ENCODE measurements at regions not wholly inside any gene's neighbourhood (a gene's known extent, or its start where the extent isn't known, plus 50 kb on each side); places are given as distances from the start of the nearest gene placed in this dataset.

GRCh38 chr10:106254071-106254470 is 910.4 kb downstream of the SORCS1 start:
- Histone ChIP-seq H3K79me1 (ENCODE audit: low read depth in 1 of 2, low read length in 2 of 2) (no peaks in the 10 kb centered on the region), H3K9me3 (ENCODE audit: control insufficient read depth, insufficient read depth, low read length) (no peaks in the 10 kb centered on the region; the same call in none of the 2 replicates), H3K56ac (ENCODE audit: extremely low read depth, insufficient read depth, low read length) (no peak overlapping the region), H3K23ac (ENCODE audit: low read depth, low read length) (no peak overlapping the region), H3K4me1 (ENCODE audit: control insufficient read depth, insufficient read depth, low read length) (no peaks in the 10 kb centered on the region), H3K14ac (replicated peaks; ENCODE audit: low read depth, low read length) (no peak overlapping the region), H3K18ac (ENCODE audit: low read depth, low read length) (no peak overlapping the region), H2AFZ (replicated peaks; ENCODE audit: low read length, poor library complexity) (no peak overlapping the region), H2AK5ac (ENCODE audit: low read depth, low read length) (no peak overlapping the region), H2BK15ac (ENCODE audit: low read depth, low read length) (no peak overlapping the region), H3K4me3 (ENCODE audit: insufficient read depth, low read depth, low read length) (no peak overlapping the region), H2AK9ac (replicated peaks; ENCODE audit: low read depth, low read length, poor library complexity) (no peak overlapping the region), H3K27me3 (ENCODE audit: control insufficient read depth, insufficient read depth, low read length) (no peaks in the 10 kb centered on the region), H3K9ac (ENCODE audit: low read depth, low read length) (no peak overlapping the region), H2BK20ac (ENCODE audit: low read depth, low read length) (no peak overlapping the region), H3K4me2 (ENCODE audit: low read depth, low read length) (no peak overlapping the region), H3K36me3 (ENCODE audit: control insufficient read depth, insufficient read depth, low read length) (no peaks in the 10 kb centered on the region), H3K27ac (ENCODE audit: insufficient read depth, low read length) (no peak overlapping the region), H4K8ac (ENCODE audit: low read depth in 2 of 2, low read length in 2 of 2) (no peak overlapping the region), H3K4ac (ENCODE audit: low read depth, low read length) (no peak overlapping the region), H4K91ac (ENCODE audit: insufficient read depth, low read depth, low read length) (no peak overlapping the region), H4K20me1 (ENCODE audit: insufficient read depth, low read length) (no peaks in the 10 kb centered on the region), H3K9me1 (ENCODE audit: insufficient read depth, low read length) (no peaks in the 10 kb centered on the region), H2BK5ac (ENCODE audit: low read depth, low read length, poor library complexity, severe bottlenecking) (no peak overlapping the region), H4K5ac (ENCODE audit: low read depth, low read length) (no peak overlapping the region), H2BK120ac (ENCODE audit: low read depth, low read length) (no peak overlapping the region)
- DNase-seq, result no peak
- intact Hi-C loops (cut with micrococcal nuclease), result no loop called here
- ChIA-PET POLR2A (ENCODE audit: unreplicated experiment) (no interaction called here), CTCF (no interaction called here)
- BruUV-seq (replicated peaks), result no TSS peak
- no peak for ATAC-seq (ENCODE audit: low read depth)
- WGBS, 2 experiments (ENCODE audit: extremely low coverage in 2 of 2, insufficient read length in 1 of 2), result no CpG with 5 or more reads among the region's 7 CpGs
- dilution Hi-C loops (cut with HindIII; ENCODE audit: low sequenced_read_pairs, unreplicated experiment), result no loop called here
- TF ChIP-seq BHLHE40 (IDR thresholded peaks at IDR 0.05; ENCODE audit: low read depth, low read length) (no peak), RAD21 (IDR thresholded peaks at IDR 0.05; ENCODE audit: low read length) (no peak), CHD1 (IDR thresholded peaks at IDR 0.05; ENCODE audit: low read depth, low read length) (no peak), NFE2L2 (IDR thresholded peaks at IDR 0.05; ENCODE audit: low read depth, low read length) (no peak), SMC3 (IDR thresholded peaks at IDR 0.05; ENCODE audit: low read depth, low read length) (no peak), RFX5 (IDR thresholded peaks at IDR 0.05; ENCODE audit: low read depth, low read length) (no peak), MAFK (IDR thresholded peaks at IDR 0.05; ENCODE audit: low read depth, low read length) (no peak), RCOR1 (IDR thresholded peaks at IDR 0.05; ENCODE audit: insufficient replicate concordance, low read length) (no peak), MAZ (IDR thresholded peaks at IDR 0.05; ENCODE audit: borderline replicate concordance, low read depth, low read length) (no peak), POLR2A (IDR thresholded peaks at IDR 0.05; ENCODE audit: low read depth, low read length) (no peak), MXI1 (IDR thresholded peaks at IDR 0.05; ENCODE audit: borderline replicate concordance, low read depth, low read length) (no peak), CEBPB (IDR thresholded peaks at IDR 0.05; ENCODE audit: low read depth, low read length) (no peak)
- TF ChIP-seq, protein P1, sequence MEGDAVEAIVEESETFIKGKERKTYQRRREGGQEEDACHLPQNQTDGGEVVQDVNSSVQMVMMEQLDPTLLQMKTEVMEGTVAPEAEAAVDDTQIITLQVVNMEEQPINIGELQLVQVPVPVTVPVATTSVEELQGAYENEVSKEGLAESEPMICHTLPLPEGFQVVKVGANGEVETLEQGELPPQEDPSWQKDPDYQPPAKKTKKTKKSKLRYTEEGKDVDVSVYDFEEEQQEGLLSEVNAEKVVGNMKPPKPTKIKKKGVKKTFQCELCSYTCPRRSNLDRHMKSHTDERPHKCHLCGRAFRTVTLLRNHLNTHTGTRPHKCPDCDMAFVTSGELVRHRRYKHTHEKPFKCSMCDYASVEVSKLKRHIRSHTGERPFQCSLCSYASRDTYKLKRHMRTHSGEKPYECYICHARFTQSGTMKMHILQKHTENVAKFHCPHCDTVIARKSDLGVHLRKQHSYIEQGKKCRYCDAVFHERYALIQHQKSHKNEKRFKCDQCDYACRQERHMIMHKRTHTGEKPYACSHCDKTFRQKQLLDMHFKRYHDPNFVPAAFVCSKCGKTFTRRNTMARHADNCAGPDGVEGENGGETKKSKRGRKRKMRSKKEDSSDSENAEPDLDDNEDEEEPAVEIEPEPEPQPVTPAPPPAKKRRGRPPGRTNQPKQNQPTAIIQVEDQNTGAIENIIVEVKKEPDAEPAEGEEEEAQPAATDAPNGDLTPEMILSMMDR (conservative IDR thresholded peaks at IDR 0.05; ENCODE audit: low read depth, low read length), result no peak
- in situ Hi-C loops (cut with MboI; ENCODE audit: low sequenced_read_pairs), result no loop called here
